Endothelial cell of hepatic sinusoid (primary cell): ENCODE measurements at regions not wholly inside any gene's neighbourhood (a gene's known extent, or its start where the extent isn't known, plus 50 kb on each side); places are given as distances from the start of the nearest gene placed in this dataset.

Source experiments
- in situ Hi-C: cut with HindIII; loops from 2 replicates; pipeline ENCODE4 v1.10.0; 2017; ENCODE audit warnings: low sequenced_read_pairs

- in situ Hi-C loops = no loop called here
These were observed 75.6 kb upstream of the CCDC150 start for GRCh38 chr2:196563876-196564275.

- in situ Hi-C loops = no loop called here
These were observed 74.3 kb upstream of the CCDC150 start for GRCh38 chr2:196565106-196565765.

- in situ Hi-C loops = no loop called here
These were observed 73.5 kb upstream of the CCDC150 start for GRCh38 chr2:196565982-196566381.

GRCh38 chr2:196566961-196567666 lies 72.4 kb upstream of the CCDC150 start:
- in situ Hi-C loops = no loop called here

- in situ Hi-C loops = no loop called here
These were observed 71.0 kb upstream of the CCDC150 start for GRCh38 chr2:196568506-196568905.

- in situ Hi-C loops = no loop called here
These were observed 54.6 kb upstream of the CCDC150 start for GRCh38 chr2:196584903-196585302.

- in situ Hi-C loops = no loop called here
These were observed 53.0 kb upstream of the CCDC150 start for GRCh38 chr2:196586511-196586991.

- in situ Hi-C loops = no loop called here
These were observed 52.5 kb upstream of the CCDC150 start for GRCh38 chr2:196587056-196587455.

- in situ Hi-C loops = no loop called here
These were observed 51.8 kb upstream of the CCDC150 start for GRCh38 chr2:196587739-196588138.

GRCh38 chr2:196589419-196589818 lies 50.1 kb upstream of the CCDC150 start:
- in situ Hi-C loops = no loop called here
